ENCODE measurements at regions not wholly inside any gene's neighbourhood (a gene's known extent, or its start where the extent isn't known, plus 50 kb on each side); places are given as distances from the start of the nearest gene placed in this dataset.
A peak's percentile ranks its signal among the peaks of the same experiment; 100 is the strongest.

- TF ChIP-seq CTCF (IDR thresholded peaks at IDR 0.05; ENCODE audit: partially characterized antibody, unreplicated experiment), result no peak
- Mint-ChIP-seq H3K4me1 (ENCODE audit: low read depth, unreplicated experiment) (peaks cover 10% of the 10 kb centered on the region), H3K27ac (ENCODE audit: unreplicated experiment) (no peak overlapping the region), H3K27me3 (ENCODE audit: unreplicated experiment) (peaks cover 2% of the 10 kb centered on the region), H3K4me3 (ENCODE audit: unreplicated experiment) (no peak overlapping the region), H3K36me3 (ENCODE audit: unreplicated experiment) (no peaks in the 10 kb centered on the region), H3K9me3 (ENCODE audit: unreplicated experiment) (peaks cover 2% of the 10 kb centered on the region)
- DNase-seq, result no peak
These were observed 285.6 kb upstream of the FMN2 start for GRCh38 chr1:239805851-239806772.

GRCh38 chr1:239806897-239807296 lies 284.8 kb upstream of the FMN2 start:
- Mint-ChIP-seq H3K9me3 (ENCODE audit: unreplicated experiment) (peaks cover 2% of the 10 kb centered on the region), H3K4me1 (ENCODE audit: low read depth, unreplicated experiment) (peaks cover 16% of the 10 kb centered on the region), H3K36me3 (ENCODE audit: unreplicated experiment) (no peaks in the 10 kb centered on the region), H3K4me3 (ENCODE audit: unreplicated experiment) (no peak overlapping the region), H3K27ac (ENCODE audit: unreplicated experiment) (no peak overlapping the region), H3K27me3 (ENCODE audit: unreplicated experiment) (peaks cover 2% of the 10 kb centered on the region)
- no peak for TF ChIP-seq CTCF (IDR thresholded peaks at IDR 0.05; ENCODE audit: partially characterized antibody, unreplicated experiment)
- DNase-seq, result no peak

GRCh38 chr1:239807361-239807760 lies 284.3 kb upstream of the FMN2 start:
- Mint-ChIP-seq H3K36me3 (ENCODE audit: unreplicated experiment) (no peaks in the 10 kb centered on the region), H3K9me3 (ENCODE audit: unreplicated experiment) (peaks cover 2% of the 10 kb centered on the region), H3K4me1 (ENCODE audit: low read depth, unreplicated experiment) (peaks cover 16% of the 10 kb centered on the region), H3K27me3 (ENCODE audit: unreplicated experiment) (peaks cover 2% of the 10 kb centered on the region), H3K4me3 (ENCODE audit: unreplicated experiment) (no peak overlapping the region), H3K27ac (ENCODE audit: unreplicated experiment) (no peak overlapping the region)
- no peak for TF ChIP-seq CTCF (IDR thresholded peaks at IDR 0.05; ENCODE audit: partially characterized antibody, unreplicated experiment)
- no peak for DNase-seq

- Mint-ChIP-seq H3K4me3 (ENCODE audit: unreplicated experiment) (no peak overlapping the region), H3K9me3 (ENCODE audit: unreplicated experiment) (peaks cover 2% of the 10 kb centered on the region), H3K27ac (ENCODE audit: unreplicated experiment) (peak overlapping the region; percentile 44), H3K4me1 (ENCODE audit: low read depth, unreplicated experiment) (peaks cover 16% of the 10 kb centered on the region), H3K36me3 (ENCODE audit: unreplicated experiment) (no peaks in the 10 kb centered on the region), H3K27me3 (ENCODE audit: unreplicated experiment) (peaks cover 2% of the 10 kb centered on the region)
- no peak for TF ChIP-seq CTCF (IDR thresholded peaks at IDR 0.05; ENCODE audit: partially characterized antibody, unreplicated experiment)
- DNase-seq, result no peak
These were observed 281.6 kb upstream of the FMN2 start for GRCh38 chr1:239810061-239810481.

GRCh38 chr1:239811211-239811885 lies 280.3 kb upstream of the FMN2 start:
- peak; percentile 28 for DNase-seq
- Mint-ChIP-seq H3K4me1 (ENCODE audit: low read depth, unreplicated experiment) (peaks cover 20% of the 10 kb centered on the region), H3K36me3 (ENCODE audit: unreplicated experiment) (no peaks in the 10 kb centered on the region), H3K4me3 (ENCODE audit: unreplicated experiment) (no peak overlapping the region), H3K9me3 (ENCODE audit: unreplicated experiment) (peaks cover 2% of the 10 kb centered on the region), H3K27ac (ENCODE audit: unreplicated experiment) (no peak overlapping the region), H3K27me3 (ENCODE audit: unreplicated experiment) (no peaks in the 10 kb centered on the region)
- no peak for TF ChIP-seq CTCF (IDR thresholded peaks at IDR 0.05; ENCODE audit: partially characterized antibody, unreplicated experiment)

Data from glutamatergic neuron (in vitro differentiated cells).